Ovary (tissue), 3 donors: ENCODE measurements at regions not wholly inside any gene's neighbourhood (a gene's known extent, or its start where the extent isn't known, plus 50 kb on each side); places are given as distances from the start of the nearest gene placed in this dataset.

ENCODE experiments used
- EP300 ChIP-seq: sonication (generic); formaldehyde crosslinking; IDR thresholded peaks from one replicate; pipeline ENCODE4 v1.6.1; 2017; ENCODE audit warnings: antibody characterized with exemption
- POLR2A ChIP-seq: fragments of 450-650 bp; IDR thresholded peaks from one replicate; pipeline ENCODE4 v1.6.1; 2017; ENCODE audit warnings: antibody characterized with exemption, mild to moderate bottlenecking, moderate library complexity
- TF ChIP-seq, protein P1 (sequence below), 3 donors: fragments of 450-650 bp in 2 of 3; fragments of 200-600 bp in 1 of 3; IDR thresholded peaks; one replicate each; pipeline versions ENCODE4 v1.5.1 to v1.8.0; 2016 to 2022; ENCODE audit warnings: antibody characterized with exemption in 3 of 3, mild to moderate bottlenecking in 1 of 3
- donor health status: DM: no; HTN: no; CAD: no.

DNA sequence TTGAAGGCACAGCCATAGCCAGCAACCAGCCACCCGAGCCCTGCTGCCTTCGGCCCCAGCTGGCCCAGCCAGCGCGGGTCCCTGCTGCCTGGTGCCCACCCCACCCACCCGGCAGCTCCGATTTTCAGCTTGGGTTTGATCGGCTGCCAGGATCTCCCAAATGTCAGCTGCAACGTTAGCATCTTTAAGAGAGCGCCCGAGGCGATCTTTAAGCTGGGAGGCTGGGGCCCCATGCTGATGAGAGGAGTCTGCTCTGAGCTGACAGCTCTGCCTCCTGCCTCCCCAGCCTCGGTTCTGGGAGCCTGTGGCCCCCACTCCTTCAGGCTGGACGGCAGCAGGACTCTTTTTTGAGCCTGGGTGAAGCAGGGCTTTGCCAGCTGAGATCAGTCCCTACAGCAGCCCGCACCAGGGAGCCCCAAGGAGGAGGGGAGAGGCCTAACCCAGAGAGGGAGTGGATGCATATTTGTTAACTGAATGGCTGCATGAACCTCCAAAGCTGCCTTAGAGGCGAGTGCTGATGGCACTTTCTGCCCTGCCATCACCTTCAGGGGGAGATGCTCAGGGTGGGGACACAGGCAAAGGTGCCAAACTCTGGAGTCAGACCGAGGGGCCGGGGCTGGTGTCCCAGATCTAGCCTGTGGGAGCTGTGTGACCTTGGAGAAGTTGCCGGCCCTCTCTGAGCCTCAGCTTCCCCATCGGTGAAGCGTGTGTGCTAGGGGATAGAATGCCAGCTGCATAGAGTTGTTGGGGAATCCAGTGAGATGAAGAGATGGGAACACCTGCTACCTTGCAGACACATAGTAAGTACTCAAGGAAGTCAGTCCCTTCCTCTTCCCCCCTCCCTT lies 165.5 kb downstream of the C9orf50 start:
- TF ChIP-seq, protein P1, sequence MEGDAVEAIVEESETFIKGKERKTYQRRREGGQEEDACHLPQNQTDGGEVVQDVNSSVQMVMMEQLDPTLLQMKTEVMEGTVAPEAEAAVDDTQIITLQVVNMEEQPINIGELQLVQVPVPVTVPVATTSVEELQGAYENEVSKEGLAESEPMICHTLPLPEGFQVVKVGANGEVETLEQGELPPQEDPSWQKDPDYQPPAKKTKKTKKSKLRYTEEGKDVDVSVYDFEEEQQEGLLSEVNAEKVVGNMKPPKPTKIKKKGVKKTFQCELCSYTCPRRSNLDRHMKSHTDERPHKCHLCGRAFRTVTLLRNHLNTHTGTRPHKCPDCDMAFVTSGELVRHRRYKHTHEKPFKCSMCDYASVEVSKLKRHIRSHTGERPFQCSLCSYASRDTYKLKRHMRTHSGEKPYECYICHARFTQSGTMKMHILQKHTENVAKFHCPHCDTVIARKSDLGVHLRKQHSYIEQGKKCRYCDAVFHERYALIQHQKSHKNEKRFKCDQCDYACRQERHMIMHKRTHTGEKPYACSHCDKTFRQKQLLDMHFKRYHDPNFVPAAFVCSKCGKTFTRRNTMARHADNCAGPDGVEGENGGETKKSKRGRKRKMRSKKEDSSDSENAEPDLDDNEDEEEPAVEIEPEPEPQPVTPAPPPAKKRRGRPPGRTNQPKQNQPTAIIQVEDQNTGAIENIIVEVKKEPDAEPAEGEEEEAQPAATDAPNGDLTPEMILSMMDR (IDR thresholded peaks at IDR 0.05): no peak
- TF ChIP-seq EP300 (no peak), POLR2A (no peak)
